SU-DHL-6 (cell line): ENCODE measurements at regions not wholly inside any gene's neighbourhood (a gene's known extent, or its start where the extent isn't known, plus 50 kb on each side); places are given as distances from the start of the nearest gene placed in this dataset.

Source experiments
- EZH2phosphoT487 ChIP-seq: fragments of 200-600 bp; sonication (generic), shearing (Covaris generic); conservative IDR thresholded peaks from 2 replicates; pipeline ENCODE4 v1.6.1; 2018; ENCODE audit warnings: mild to moderate bottlenecking, antibody characterized with exemption, low read length, moderate library complexity, mixed read lengths
- TF ChIP-seq, protein P1 (sequence below): fragments of 200-600 bp; sonication (generic); IDR thresholded peaks from one replicate; pipeline ENCODE4 v1.5.1; 2017; ENCODE audit warnings: antibody characterized with exemption, mild to moderate bottlenecking, low read length, moderate library complexity; ENCODE audit not compliant: insufficient read depth, poor library complexity, severe bottlenecking

DNA sequence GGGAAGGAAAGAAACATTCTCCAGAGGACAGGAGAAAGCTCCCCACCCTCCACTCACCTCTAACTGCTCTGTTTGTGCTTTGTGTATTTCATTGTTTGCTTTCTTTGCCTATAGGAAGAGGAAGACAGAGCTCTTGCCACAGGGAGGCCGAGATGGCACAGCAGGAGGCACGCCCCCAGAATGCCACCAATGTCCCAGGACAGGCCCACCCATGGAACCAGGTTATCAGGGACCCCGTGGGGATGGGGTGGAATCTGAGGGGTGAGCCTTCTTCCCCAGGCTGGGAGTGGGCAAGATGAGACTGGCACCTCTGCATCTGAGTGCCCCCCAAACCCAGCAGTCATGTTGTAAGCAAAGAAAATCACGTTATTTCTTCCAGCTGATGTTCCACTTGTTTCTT, 155.8 kb downstream of the TBC1D2B start:
- TF ChIP-seq, protein P1, sequence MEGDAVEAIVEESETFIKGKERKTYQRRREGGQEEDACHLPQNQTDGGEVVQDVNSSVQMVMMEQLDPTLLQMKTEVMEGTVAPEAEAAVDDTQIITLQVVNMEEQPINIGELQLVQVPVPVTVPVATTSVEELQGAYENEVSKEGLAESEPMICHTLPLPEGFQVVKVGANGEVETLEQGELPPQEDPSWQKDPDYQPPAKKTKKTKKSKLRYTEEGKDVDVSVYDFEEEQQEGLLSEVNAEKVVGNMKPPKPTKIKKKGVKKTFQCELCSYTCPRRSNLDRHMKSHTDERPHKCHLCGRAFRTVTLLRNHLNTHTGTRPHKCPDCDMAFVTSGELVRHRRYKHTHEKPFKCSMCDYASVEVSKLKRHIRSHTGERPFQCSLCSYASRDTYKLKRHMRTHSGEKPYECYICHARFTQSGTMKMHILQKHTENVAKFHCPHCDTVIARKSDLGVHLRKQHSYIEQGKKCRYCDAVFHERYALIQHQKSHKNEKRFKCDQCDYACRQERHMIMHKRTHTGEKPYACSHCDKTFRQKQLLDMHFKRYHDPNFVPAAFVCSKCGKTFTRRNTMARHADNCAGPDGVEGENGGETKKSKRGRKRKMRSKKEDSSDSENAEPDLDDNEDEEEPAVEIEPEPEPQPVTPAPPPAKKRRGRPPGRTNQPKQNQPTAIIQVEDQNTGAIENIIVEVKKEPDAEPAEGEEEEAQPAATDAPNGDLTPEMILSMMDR, result no peak
- TF ChIP-seq EZH2phosphoT487, result no peak
